CD4-positive, alpha-beta T cell treated with Interleukin-6 at 100 ng/mL for 8 hours (primary cell): ENCODE measurements at regions not wholly inside any gene's neighbourhood (a gene's known extent, or its start where the extent isn't known, plus 50 kb on each side); places are given as distances from the start of the nearest gene placed in this dataset.

Source experiments
- DNase-seq: peaks from one replicate; pipeline ENCODE4 v3.0.0-alpha.2; 2020; ENCODE audit warnings: mixed read lengths, low spot score

DNA sequence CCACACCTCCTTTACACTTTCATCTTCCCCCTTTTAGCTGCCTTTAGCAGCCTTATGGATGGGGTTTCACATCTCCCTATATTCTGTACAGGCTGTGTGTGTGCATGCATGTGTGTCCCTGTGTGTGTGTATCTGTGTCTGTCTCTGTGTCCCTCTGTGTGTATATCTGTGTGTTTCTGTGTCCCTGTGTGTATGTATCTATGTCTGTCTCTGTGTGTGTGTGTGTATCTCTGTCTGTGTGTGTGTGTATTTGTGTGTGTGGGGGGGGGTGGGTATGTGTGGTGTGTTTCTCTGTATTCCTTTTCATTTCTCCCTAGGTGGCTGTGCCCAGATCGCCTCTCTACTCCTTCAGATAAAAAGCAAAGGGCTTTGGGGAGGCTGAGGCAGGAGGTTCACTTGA, 52.2 kb upstream of the CD83 start:
- no peak for DNase-seq

DNA sequence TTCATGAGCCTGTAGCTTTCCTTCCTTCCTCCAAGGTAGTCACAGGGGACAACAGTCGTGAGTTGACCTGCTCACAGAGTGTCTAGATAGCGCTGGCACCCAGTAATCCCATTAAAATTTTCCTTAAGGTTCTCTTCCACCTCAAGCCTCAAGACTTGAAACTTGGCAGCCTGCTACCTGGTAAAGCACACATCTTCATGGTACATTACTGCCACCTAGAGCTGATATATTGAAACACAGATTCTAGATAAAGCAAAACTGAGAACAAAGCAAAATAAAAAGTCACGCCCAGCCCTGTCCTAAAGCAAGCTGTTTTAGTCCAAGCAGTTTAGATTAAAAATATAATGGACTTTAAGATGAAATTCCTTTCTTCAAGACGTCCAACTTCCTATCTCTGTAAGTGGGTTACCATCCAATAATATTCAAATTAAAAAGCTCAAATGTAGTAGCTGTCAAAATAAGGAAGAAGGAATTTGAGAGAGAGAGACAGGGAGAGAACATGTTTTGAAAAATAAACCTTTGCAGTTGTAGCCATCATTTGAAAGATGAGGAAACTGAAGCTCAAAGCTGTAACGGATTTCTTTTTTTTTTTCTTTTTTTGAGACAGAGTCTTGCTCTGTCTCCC, 50.7 kb upstream of the CD83 start:
- peak; percentile 44 for DNase-seq

- no peak for DNase-seq
Measured at GRCh38 chr6:14067656-14068055, 49.9 kb upstream of the CD83 start.
